ENCODE measurements at regions not wholly inside any gene's neighbourhood (a gene's known extent, or its start where the extent isn't known, plus 50 kb on each side); places are given as distances from the start of the nearest gene placed in this dataset.

GRCh38 chr15:94177112-94177511 is 54.2 kb upstream of the MCTP2 start:
- peak; percentile 3 for DNase-seq (ENCODE audit: low read depth, low spot score)
- no peak for TF ChIP-seq CTCF (IDR thresholded peaks at IDR 0.05; ENCODE audit: low read depth, low read length)
- H3K4me3 ChIP-seq (ENCODE audit: low read depth, low read length), result no peak overlapping the region
- in situ Hi-C loops (cut with HindIII; ENCODE audit: low sequenced_read_pairs), result no loop called here

- no peak overlapping the region for H3K4me3 ChIP-seq (ENCODE audit: low read depth, low read length)
- in situ Hi-C loops (cut with HindIII; ENCODE audit: low sequenced_read_pairs), result no loop called here
- TF ChIP-seq CTCF (IDR thresholded peaks at IDR 0.05; ENCODE audit: low read depth, low read length), result no peak
- no peak for DNase-seq (ENCODE audit: low read depth, low spot score)
Measured at GRCh38 chr15:94175420-94175819, 55.9 kb upstream of the MCTP2 start.

- in situ Hi-C loops (cut with HindIII; ENCODE audit: low sequenced_read_pairs), result no loop called here
- H3K4me3 ChIP-seq (ENCODE audit: low read depth, low read length), result no peak overlapping the region
- peak; percentile 78 for DNase-seq (ENCODE audit: low read depth, low spot score)
Measured at GRCh38 chr15:94174399-94174802, 57.0 kb upstream of the MCTP2 start.

GRCh38 chr15:94168250-94168649 is 63.1 kb upstream of the MCTP2 start:
- in situ Hi-C loops (cut with HindIII; ENCODE audit: low sequenced_read_pairs), result no loop called here
- no peak for TF ChIP-seq CTCF (IDR thresholded peaks at IDR 0.05; ENCODE audit: low read depth, low read length)
- no peak overlapping the region for H3K4me3 ChIP-seq (ENCODE audit: low read depth, low read length)
- DNase-seq (ENCODE audit: low read depth, low spot score), result no peak

More at GRCh38 chr15:94174399-94174802, 57.0 kb upstream of the MCTP2 start:
- TF ChIP-seq CTCF (IDR thresholded peaks at IDR 0.05; ENCODE audit: low read depth, low read length), result no peak

- H3K4me3 ChIP-seq (ENCODE audit: low read depth, low read length), result no peak overlapping the region
- in situ Hi-C loops (cut with HindIII; ENCODE audit: low sequenced_read_pairs), result no loop called here
- DNase-seq (ENCODE audit: low read depth, low spot score), result no peak
- TF ChIP-seq CTCF (IDR thresholded peaks at IDR 0.05; ENCODE audit: low read depth, low read length), result no peak
Measured at GRCh38 chr15:94164971-94165370, 66.4 kb upstream of the MCTP2 start.

GRCh38 chr15:94164202-94164807 is 67.1 kb upstream of the MCTP2 start:
- no peak overlapping the region for H3K4me3 ChIP-seq (ENCODE audit: low read depth, low read length)
- in situ Hi-C loops (cut with HindIII; ENCODE audit: low sequenced_read_pairs), result no loop called here
- peak; percentile 65 for TF ChIP-seq CTCF (IDR thresholded peaks at IDR 0.05; ENCODE audit: low read depth, low read length)
- peak; percentile 55 for DNase-seq (ENCODE audit: low read depth, low spot score)
